ENCODE measurements at regions not wholly inside any gene's neighbourhood (a gene's known extent, or its start where the extent isn't known, plus 50 kb on each side); places are given as distances from the start of the nearest gene placed in this dataset.

GRCh38 chr17:5747964-5748363 lies 163.7 kb upstream of the NLRP1 start:
- no peak for TF ChIP-seq TAF1 (IDR thresholded peaks at IDR 0.05; ENCODE audit: low read depth, low read length)
- no peak for TF ChIP-seq POLR2A (IDR thresholded peaks at IDR 0.05; ENCODE audit: low read depth, low read length)
